Effector memory CD8-positive, alpha-beta T cell (primary cell): ENCODE measurements at regions not wholly inside any gene's neighbourhood (a gene's known extent, or its start where the extent isn't known, plus 50 kb on each side); places are given as distances from the start of the nearest gene placed in this dataset.

Experiments
- ATAC-seq: fragments of 150-1000 bp; cut with Tn5 transposase; replicated peaks from 2 replicates; pipeline ENCODE4 v1.10.0; 2021; ENCODE audit warnings: mild to moderate bottlenecking, moderate library complexity
- DNase-seq, 3 experiments: peaks; one replicate each; pipeline ENCODE4 v3.0.0; 2021
- H3K27ac Mint-ChIP-seq, 2 donors: one replicate each; pipeline ENCODE4 v1.8.0; 2022; ENCODE audit warnings: mild to moderate bottlenecking in 2 of 2, mixed read lengths in 2 of 2, moderate library complexity in 2 of 2
- H3K27me3 Mint-ChIP-seq, 2 donors: one replicate each; pipeline ENCODE4 v1.8.0; 2022; ENCODE audit warnings: mixed read lengths in 2 of 2
- H3K36me3 Mint-ChIP-seq: one replicate; pipeline ENCODE4 v1.8.0; 2022; ENCODE audit warnings: mild to moderate bottlenecking, moderate library complexity, mixed read lengths; ENCODE audit not compliant: insufficient read depth
- H3K4me1 Mint-ChIP-seq, 2 donors: one replicate each; pipeline ENCODE4 v1.8.0; 2022; ENCODE audit warnings: low read depth in 2 of 2, mixed read lengths in 2 of 2
- H3K4me3 Mint-ChIP-seq, 2 donors: one replicate each; pipeline ENCODE4 v1.8.0; 2022; ENCODE audit warnings: mild to moderate bottlenecking in 2 of 2, mixed read lengths in 2 of 2, moderate library complexity in 2 of 2
- H3K9me3 Mint-ChIP-seq, 2 donors: one replicate each; pipeline ENCODE4 v1.8.0; 2022; ENCODE audit warnings: mixed read lengths in 2 of 2

DNA sequence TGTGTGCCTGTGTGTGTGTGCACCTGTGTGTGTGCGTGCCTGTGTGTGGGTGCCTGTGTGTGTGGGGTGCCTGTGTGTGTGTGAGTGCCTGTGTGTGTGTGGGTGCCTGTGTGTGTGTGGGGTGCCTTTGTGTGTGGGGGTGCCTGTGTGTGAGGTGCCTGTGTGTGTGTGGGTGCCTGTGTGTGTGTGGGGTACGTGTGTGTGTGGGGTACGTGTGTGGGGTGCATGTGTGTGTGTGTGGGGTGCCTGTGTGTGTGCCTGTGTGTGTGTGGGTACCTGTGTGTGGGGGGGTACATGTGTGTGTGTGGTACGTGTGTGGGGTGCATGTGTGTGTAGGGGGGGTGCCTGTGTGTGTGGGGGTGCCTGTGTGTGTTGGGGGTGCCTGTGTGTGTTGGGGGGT lies 73.4 kb upstream of the HGFAC start:
- peak overlapping the region in 1 of 2 donors; percentile 63 for H3K27ac Mint-ChIP-seq
- no peak for DNase-seq
- no peak for ATAC-seq
- H3K4me3 Mint-ChIP-seq = peak overlapping the region; percentile 37 to 77
- H3K27me3 Mint-ChIP-seq = peaks cover 10 to 72% of the 10 kb centered on the region in 2 donors
- H3K36me3 Mint-ChIP-seq = peaks cover 8% of the 10 kb centered on the region
- H3K9me3 Mint-ChIP-seq = no peaks in the 10 kb centered on the region
- peaks cover 31 to 36% of the 10 kb centered on the region in 2 donors for H3K4me1 Mint-ChIP-seq

DNA sequence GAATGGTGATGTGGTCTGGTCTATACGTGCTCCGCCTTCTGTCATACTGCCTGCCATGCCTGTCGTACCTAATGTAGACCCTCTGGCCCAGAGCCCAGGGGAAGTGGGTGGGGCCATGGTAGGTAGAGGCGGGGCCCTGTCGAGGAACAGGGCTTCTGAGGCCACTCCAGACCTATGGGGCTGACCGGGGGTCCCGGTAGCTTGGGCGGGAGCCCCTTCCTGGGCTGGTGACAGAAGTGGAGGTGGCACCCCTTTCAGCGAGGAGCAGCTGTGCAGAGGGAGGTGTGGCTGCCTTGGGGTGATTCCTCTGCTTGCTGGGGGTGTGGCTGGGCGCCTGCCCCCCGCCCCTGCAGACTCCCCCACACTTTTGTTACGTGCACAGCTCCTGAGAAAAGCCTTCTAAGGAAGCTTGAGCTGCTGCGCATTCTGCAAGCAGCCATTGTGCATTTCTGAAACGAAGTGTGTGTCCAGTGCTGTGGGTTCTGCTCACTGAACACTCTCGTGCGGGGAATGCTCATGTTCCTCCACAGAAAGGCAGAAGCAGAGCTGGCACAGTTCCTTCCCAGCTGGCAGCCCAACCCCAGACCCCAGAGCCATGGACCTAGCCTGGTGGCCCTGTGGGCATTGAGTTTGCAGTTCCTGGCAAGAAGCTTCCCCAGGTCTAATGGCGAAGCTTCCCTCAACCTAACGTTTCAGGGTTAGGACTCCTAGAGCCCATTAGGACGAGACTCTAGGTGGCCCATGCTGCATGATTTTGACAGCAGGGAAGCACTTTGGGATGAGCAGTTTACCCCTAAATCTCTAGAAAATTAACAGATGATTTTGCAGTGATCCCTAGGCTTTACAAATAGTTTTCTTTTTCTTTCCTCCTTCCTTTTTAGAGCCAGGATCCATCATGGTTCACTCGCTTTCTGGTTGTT lies 72.7 kb upstream of the HGFAC start:
- peaks cover 8% of the 10 kb centered on the region for H3K36me3 Mint-ChIP-seq
- no peak for DNase-seq
- no peaks in the 10 kb centered on the region for H3K9me3 Mint-ChIP-seq
- peaks cover 31 to 40% of the 10 kb centered on the region in 2 donors for H3K4me1 Mint-ChIP-seq
- peaks cover 10 to 74% of the 10 kb centered on the region in 2 donors for H3K27me3 Mint-ChIP-seq
- H3K27ac Mint-ChIP-seq = peak overlapping the region; percentile 63 to 66
- H3K4me3 Mint-ChIP-seq = peak overlapping the region; percentile 60 to 77
- ATAC-seq = no peak

DNA sequence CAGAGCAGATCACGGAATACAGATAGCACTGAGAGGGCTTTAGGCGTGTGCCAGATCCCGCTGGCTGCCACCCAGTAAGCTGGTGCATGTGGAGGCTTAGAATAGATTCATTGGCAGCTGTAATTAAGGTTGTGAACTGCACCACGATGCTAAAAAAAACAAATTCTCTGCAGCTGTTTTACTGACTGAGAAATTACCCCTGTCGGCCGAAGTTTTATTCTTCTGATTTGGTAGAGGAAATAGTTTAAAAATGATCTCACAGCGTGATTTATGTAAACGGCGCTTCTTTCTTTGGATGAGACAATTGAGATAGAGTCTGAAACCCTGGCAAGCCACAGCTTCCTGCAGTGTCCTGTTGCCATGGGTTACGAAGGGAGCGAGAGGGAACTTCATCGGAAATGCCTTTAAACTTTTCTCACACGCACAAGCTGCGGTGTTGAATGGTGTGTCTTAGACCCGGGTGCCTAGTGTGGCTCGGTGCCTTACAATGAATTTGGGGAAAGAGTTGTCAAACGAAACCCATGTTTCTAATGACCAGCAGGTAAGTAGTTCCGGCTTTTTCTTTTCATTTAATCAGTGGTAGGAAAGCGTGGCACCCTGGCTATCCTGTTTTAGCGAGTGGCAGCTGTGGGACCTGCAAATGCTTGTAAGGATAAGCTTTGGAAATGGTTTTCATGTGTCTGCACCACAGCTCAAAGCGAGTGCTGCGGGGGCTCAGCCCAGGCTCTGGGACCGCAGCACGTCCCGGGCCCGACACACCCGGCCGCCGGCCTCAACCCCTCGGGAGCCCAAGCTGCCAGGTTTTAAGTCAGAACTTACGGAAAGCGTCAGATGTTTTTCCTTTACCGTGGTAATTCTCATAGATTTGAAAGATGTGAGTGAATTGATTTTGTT lies 71.7 kb upstream of the HGFAC start:
- peak; percentile 61 for ATAC-seq
- no peak for DNase-seq

DNA sequence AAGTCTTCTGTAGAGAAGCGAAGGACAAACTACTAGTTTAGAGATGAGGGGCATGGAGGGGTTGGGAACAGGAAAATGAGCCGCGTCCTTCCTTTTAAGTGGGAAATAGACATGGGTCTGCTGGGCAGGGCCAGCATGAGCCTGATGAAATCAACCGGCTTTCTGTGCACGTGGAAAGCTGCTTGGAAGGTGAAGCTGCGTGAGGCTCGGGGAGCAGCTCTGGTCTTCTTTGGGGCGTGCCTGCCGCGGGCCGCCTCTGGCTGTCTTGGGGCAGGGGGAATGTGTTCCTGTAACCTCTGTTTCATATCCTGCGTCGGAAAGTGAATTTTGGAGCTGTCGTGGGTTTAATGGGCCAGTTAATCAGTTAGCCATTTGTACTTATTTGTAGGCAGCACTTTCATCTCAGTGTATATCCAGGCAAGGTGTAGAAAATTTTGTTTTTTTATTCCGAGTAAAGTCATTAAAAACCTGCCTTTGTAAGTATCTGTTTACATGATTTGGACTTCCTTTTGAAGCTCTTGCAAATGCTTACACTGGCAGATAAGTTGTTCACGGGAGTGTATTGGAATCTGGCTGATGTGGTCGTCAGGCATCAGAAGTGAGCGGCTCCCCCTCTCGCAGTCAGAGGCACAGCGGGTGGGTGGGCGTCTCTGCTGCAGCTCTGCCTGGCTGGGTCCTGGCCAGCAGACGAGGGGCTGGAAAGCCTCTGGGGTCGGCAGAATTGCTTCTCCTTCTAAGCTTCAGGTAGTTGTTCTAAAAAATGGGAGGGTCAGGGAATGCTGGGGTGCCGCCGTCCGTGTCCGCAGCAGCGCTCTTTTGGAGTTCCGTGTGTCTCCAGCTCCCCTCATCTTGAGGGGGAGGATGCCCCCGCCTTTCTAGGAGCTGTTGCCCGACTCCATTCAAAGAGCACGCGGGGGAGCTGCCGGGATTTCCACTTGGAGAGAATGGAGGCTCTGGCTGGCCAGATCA lies 70.5 kb upstream of the HGFAC start:
- Mint-ChIP-seq H3K27me3 (peaks cover 10 to 66% of the 10 kb centered on the region in 2 donors), H3K9me3 (no peaks in the 10 kb centered on the region), H3K4me1 (peaks cover 28 to 41% of the 10 kb centered on the region in 2 donors), H3K36me3 (peaks cover 8% of the 10 kb centered on the region), H3K4me3 (peak overlapping the region in 1 of 2 donors; percentile 10), H3K27ac (no peak overlapping the region)
- ATAC-seq = no peak
- DNase-seq = no peak

More for the DNA sequence above, 71.7 kb upstream of the HGFAC start:
- Mint-ChIP-seq H3K27me3 (peaks cover 10 to 75% of the 10 kb centered on the region in 2 donors), H3K27ac (peak overlapping the region; percentile 55 to 66), H3K4me1 (peaks cover 31 to 41% of the 10 kb centered on the region in 2 donors), H3K36me3 (peaks cover 8% of the 10 kb centered on the region), H3K9me3 (no peaks in the 10 kb centered on the region), H3K4me3 (peak overlapping the region; percentile 60 to 77)

DNA sequence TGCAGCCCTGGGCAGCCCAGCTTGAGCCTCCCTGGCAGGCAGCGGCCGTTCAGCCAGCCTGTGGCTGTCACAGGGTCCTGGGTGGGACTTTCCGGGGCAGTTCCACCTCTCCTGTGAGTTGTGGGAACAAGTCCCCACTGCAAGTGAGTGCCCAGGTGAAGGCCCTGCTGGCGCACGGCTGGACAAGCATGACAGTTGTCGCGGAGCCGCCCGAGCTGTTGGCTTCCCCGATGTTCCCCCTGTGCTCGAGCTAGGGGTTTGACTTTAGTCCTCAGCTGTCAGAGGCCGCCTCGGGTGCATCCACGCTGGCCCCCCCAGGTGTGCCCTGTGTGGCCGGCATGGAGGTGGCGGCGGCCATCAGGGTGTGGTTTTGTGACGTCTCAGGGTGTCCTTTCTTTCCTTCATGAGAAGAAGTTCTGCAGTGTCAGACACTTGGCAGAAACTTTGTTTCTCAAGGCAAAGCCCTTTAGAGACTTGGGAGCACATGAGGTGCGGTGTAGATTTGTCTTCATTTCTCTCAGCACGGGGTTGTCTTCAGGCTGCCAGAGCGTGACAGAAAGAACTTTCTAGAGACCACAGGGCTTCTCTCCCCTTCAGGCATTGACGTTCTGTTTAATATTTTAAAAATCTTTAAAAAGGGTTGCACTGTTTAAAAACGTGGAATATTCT lies 69.4 kb upstream of the HGFAC start:
- Mint-ChIP-seq H3K36me3 (peaks cover 8% of the 10 kb centered on the region), H3K4me1 (peaks cover 28 to 39% of the 10 kb centered on the region in 2 donors), H3K9me3 (no peaks in the 10 kb centered on the region), H3K27ac (no peak overlapping the region), H3K4me3 (peak overlapping the region in 1 of 2 donors; percentile 57), H3K27me3 (peaks cover 10 to 64% of the 10 kb centered on the region in 2 donors)
- ATAC-seq (peak; percentile 20), DNase-seq (no peak)

DNA sequence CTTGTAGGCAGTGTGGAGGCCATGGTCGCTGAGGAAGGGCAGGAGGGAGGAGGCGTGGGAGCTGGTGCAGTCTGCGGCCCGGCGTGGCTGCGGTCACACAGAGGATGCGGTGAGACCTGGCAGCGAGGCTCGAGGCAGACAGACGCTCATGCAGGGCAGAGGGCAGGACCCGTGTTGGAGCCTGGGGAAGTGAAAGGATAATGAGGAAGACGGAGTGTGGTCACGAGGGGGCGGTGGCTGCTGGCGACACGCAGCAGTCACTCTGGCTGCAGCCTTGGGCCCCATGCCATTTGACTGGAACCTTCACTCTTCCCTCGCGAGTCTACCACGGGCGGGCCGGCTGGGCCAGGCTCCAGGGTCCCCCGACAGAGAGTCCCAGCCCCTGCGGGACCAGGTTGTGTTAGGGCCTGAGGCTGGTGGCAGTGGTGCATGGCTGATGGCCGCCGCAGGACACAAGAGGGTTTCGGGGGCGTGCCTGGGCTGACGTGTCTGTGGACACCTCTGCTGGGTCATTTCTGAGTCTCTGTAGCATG lies 68.8 kb upstream of the HGFAC start:
- peaks cover 8% of the 10 kb centered on the region for H3K36me3 Mint-ChIP-seq
- ATAC-seq (peak; percentile 78), DNase-seq (peak in 2 of 3 experiments; percentile 16 to 21)
- peaks cover 22 to 38% of the 10 kb centered on the region in 2 donors for H3K4me1 Mint-ChIP-seq
- peaks cover 9 to 61% of the 10 kb centered on the region in 2 donors for H3K27me3 Mint-ChIP-seq
- H3K4me3 Mint-ChIP-seq = peak overlapping the region in 1 of 2 donors; percentile 57
- H3K9me3 Mint-ChIP-seq = no peaks in the 10 kb centered on the region
- H3K27ac Mint-ChIP-seq = no peak overlapping the region

DNA sequence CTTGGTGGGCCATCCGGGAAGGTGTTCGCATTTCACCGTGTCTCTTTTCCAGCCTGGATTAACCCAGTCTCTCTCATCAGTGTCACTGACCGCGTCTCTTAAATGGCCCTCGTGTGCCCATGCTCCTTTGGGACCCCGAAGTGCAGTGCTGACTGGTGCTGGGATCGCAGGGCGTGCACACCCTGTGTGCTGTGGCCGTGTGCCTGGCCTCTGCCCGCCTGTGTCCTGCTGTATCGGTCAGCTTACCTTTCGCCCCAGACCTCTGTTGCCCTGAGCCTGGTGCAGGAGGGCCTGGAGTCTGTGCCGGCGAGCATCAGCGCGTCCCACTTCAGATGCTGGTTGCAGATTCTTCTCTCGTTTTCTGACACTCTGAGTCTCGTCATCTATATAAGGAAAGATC lies 68.3 kb upstream of the HGFAC start:
- Mint-ChIP-seq H3K27me3 (peaks cover 5 to 56% of the 10 kb centered on the region in 2 donors), H3K4me3 (peak overlapping the region in 1 of 2 donors; percentile 57), H3K36me3 (peaks cover 8% of the 10 kb centered on the region), H3K27ac (peak overlapping the region in 1 of 2 donors; percentile 41), H3K9me3 (no peaks in the 10 kb centered on the region), H3K4me1 (peaks cover 17 to 36% of the 10 kb centered on the region in 2 donors)
- DNase-seq (no peak), ATAC-seq (no peak)

DNA sequence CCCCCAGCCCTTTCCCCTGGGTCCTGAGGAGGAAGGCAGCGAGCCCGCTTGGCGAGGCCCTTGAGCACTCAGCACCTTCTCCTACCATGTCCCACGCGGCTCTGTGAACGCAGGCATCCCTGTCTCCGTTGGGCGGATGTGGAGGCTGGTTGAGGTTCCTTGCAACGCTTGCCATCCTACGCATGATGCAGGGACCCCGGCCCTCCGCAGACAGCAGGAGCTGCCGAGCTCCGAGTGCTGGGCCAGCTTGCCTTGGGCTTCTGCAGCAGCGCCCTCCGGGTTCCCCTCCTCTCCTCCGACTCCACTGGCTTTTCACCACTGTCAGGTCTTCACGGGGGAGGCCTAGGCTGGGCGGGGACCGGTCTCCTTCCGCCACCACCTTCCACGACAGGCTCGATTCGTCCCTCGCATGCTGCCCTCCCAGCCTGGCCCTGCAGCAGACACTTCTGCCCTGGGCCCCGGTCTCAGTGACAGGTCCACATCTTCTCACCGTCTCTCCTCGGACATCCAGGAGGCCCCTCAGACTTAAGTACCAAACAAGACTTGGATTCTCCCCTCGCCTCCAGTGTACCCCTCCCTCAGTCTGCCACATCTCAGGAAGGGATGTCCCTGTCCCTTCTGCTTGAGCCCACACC lies 67.6 kb upstream of the HGFAC start:
- Mint-ChIP-seq H3K27ac (no peak overlapping the region), H3K36me3 (peaks cover 8% of the 10 kb centered on the region), H3K4me3 (peak overlapping the region in 1 of 2 donors; percentile 57), H3K27me3 (peaks cover 5 to 50% of the 10 kb centered on the region in 2 donors), H3K4me1 (peaks cover 10 to 30% of the 10 kb centered on the region in 2 donors), H3K9me3 (peaks cover 0 to 4% of the 10 kb centered on the region in 2 donors)
- ATAC-seq = no peak
- DNase-seq = no peak

DNA sequence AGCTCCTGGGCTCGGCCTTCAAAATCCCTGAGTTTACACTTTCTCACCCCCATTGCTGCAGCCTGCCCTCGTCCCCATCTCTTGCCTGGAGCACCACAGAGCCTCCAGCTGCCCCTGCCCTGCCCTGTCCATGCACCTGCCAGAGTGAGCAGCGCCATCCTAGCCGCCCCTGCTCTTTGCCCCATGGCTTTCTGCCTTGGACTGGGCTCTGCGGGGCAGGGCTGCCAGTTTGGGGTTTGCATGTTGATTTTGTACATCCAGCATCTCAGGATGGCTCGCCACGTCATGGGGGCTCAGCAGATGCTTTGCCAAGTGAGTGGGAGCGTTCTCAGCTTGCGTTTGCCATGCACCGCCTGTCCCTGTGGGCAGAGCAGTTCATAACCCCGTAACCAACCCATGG lies 67.1 kb upstream of the HGFAC start:
- peaks cover 0 to 4% of the 10 kb centered on the region in 2 donors for H3K9me3 Mint-ChIP-seq
- H3K4me3 Mint-ChIP-seq = no peak overlapping the region
- no peak for DNase-seq
- peaks cover 2 to 44% of the 10 kb centered on the region in 2 donors for H3K27me3 Mint-ChIP-seq
- H3K36me3 Mint-ChIP-seq = peaks cover 8% of the 10 kb centered on the region
- H3K4me1 Mint-ChIP-seq = peaks cover 7 to 24% of the 10 kb centered on the region in 2 donors
- no peak overlapping the region for H3K27ac Mint-ChIP-seq
- no peak for ATAC-seq

DNA sequence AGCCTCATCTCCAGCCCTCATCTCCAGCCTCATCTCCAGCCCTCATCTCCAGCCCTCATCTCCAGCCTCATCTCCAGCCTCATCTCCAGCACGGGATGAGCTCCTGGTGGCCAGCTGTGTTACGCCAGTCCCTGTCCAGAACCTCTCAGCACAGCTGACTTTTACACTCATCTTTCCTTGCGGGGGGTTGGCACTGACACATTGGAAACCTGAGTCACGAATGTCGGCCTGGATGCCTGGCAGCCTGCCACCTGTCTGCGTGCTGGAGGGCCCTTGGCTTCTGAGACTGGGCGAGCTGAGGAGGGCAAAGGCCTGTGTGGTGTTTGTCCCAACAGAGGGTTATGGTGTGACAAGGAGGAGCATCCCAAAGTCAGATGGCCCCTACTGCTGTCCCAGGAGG lies 66.1 kb upstream of the HGFAC start:
- H3K36me3 Mint-ChIP-seq = peaks cover 5% of the 10 kb centered on the region
- H3K4me1 Mint-ChIP-seq = peaks cover 0 to 17% of the 10 kb centered on the region in 2 donors
- H3K27ac Mint-ChIP-seq = no peak overlapping the region
- H3K4me3 Mint-ChIP-seq = no peak overlapping the region
- DNase-seq = no peak
- H3K27me3 Mint-ChIP-seq = peaks cover 0 to 37% of the 10 kb centered on the region in 2 donors
- peaks cover 0 to 6% of the 10 kb centered on the region in 2 donors for H3K9me3 Mint-ChIP-seq
- no peak for ATAC-seq

DNA sequence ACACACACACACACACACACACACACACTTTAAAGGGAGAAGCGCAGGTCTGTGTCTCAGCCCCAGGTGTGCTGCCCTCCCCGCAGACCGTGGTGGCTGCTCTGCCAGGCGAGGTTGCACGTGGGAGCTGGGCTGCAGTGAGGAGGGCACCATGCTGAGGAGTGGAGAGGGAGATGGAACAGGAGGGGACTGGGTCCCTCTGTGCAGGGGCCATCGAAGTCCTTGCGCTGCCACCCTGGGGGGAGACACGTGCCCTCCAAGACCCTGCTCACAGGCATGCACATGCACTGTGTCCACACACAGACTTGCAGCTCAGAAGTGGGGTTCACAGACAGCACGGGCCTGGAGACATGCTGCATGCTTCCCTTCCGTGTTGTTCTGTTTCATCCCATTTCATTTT lies 65.5 kb upstream of the HGFAC start:
- Mint-ChIP-seq H3K27ac (no peak overlapping the region), H3K4me1 (peaks cover 0 to 17% of the 10 kb centered on the region in 2 donors), H3K4me3 (no peak overlapping the region), H3K9me3 (peaks cover 0 to 6% of the 10 kb centered on the region in 2 donors), H3K36me3 (peaks cover 5% of the 10 kb centered on the region), H3K27me3 (peaks cover 0 to 33% of the 10 kb centered on the region in 2 donors)
- no peak for ATAC-seq
- DNase-seq = no peak
